Right lobe of liver (tissue), 6 donors: ENCODE measurements at regions not wholly inside any gene's neighbourhood (a gene's known extent, or its start where the extent isn't known, plus 50 kb on each side); places are given as distances from the start of the nearest gene placed in this dataset.

Source experiments
- ATAC-seq, 4 donors: fragments of 200-7000 bp; cut with Tn5 transposase; one replicate each; pipeline ENCODE4 v1.9.1; 2020; ENCODE audit warnings: mild to moderate bottlenecking in 4 of 4, moderate library complexity in 4 of 4
- DNase-seq, 3 donors: peaks; one replicate each; pipeline ENCODE4 v3.0.0-alpha.2; 2020
- H3K27ac ChIP-seq, 3 donors: fragments of 200-600 bp; one replicate each; pipeline ENCODE4 v1.8.0; 2022
- H3K27me3 ChIP-seq, 2 donors: fragments of 200-600 bp; one replicate each; pipeline ENCODE4 v1.8.0; 2022
- H3K36me3 ChIP-seq, 4 donors: fragments of 200-600 bp; sonication (generic) in 1 of 4; one replicate each; pipeline versions ENCODE4 v1.5.1 to v1.8.0; 2017 to 2022; ENCODE audit warnings: control low read depth in 1 of 4
- H3K4me1 ChIP-seq, 4 donors: fragments of 200-600 bp; sonication (generic) in 1 of 4; one replicate each; pipeline versions ENCODE4 v1.5.1 to v1.8.0; 2017 to 2022; ENCODE audit warnings: control low read depth in 1 of 4
- H3K4me3 ChIP-seq, 3 donors: fragments of 200-600 bp; one replicate each; pipeline ENCODE4 v1.8.0; 2022
- H3K9me3 ChIP-seq, 4 donors: fragments of 200-600 bp; sonication (generic) in 1 of 4; one replicate each; pipeline versions ENCODE4 v1.5.1 to v1.8.0; 2017 to 2022; ENCODE audit warnings: control low read depth in 1 of 4
- POLR2A ChIP-seq: fragments of 450-650 bp; IDR thresholded peaks from one replicate; pipeline ENCODE4 v1.6.1; 2017; ENCODE audit warnings: antibody characterized with exemption, mild to moderate bottlenecking
- WGBS: methylation state at CpG from one replicate; pipeline ENCODE4 v1.1.6; 2018; ENCODE audit warnings: low coverage, low lambda C conversion rate; ENCODE audit not compliant: insufficient coverage; ENCODE audit errors: missing lambda C conversion rate; 5-methylcytosine and 5-hydroxymethylcytosine counted together
- intact Hi-C, 2 donors: fragments of 100-400 bp; cut with DNase I; formaldehyde crosslinking; loops; one replicate each; pipeline versions ENCODE4 v1.11.2 to v1.14.1; 2022
- TF ChIP-seq, protein P1 (sequence below), 4 donors: fragments of 200-600 bp in 3 of 4; fragments of 450-650 bp in 1 of 4; IDR thresholded peaks; one replicate each; pipeline versions ENCODE4 v1.5.1 to v1.8.0; 2016 to 2022; ENCODE audit warnings: antibody characterized with exemption in 4 of 4, mild to moderate bottlenecking in 2 of 4
- donor health status: DM: no; HTN: yes; CAD: no.
- donor health status: DM: no; HTN: no; CAD: no.
- donor health status: DM: no; HTN: no; CAD: no.
- donor health status: DM: no; HTN: yes; CAD: no.
- donor health status: DM: no; HTN: yes; CAD: no.

DNA sequence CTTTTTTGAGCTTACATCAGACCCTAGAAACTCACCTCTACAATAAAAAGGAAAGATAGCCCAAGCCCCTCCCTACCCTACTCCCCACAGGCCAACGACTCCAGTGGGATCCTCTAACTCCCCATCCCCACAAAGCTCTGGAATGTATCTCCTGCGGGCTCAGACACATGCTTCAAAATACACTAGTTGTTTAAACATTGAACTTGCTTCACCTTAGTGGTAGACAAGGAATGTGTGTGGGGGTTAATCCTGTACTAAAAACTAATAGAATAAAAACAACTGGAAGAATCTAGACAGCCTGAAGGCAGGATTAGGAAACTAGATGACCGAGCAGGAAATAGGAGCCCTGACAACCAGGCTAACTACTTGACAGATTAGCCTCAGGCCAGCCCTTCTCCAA is 211.5 kb downstream of the SUCLG1 start:
- intact Hi-C loops: no loop called here
- ATAC-seq (no peak), DNase-seq (no peak)
- Histone ChIP-seq H3K4me1 (no peaks in the 10 kb centered on the region), H3K9me3 (no peaks in the 10 kb centered on the region), H3K27me3 (no peaks in the 10 kb centered on the region), H3K4me3 (no peak overlapping the region), H3K36me3 (no peaks in the 10 kb centered on the region), H3K27ac (no peak overlapping the region)
- 40% methylated on average over 3 of the region's 3 CpGs for WGBS
- no peak for TF ChIP-seq POLR2A
- TF ChIP-seq, protein P1, sequence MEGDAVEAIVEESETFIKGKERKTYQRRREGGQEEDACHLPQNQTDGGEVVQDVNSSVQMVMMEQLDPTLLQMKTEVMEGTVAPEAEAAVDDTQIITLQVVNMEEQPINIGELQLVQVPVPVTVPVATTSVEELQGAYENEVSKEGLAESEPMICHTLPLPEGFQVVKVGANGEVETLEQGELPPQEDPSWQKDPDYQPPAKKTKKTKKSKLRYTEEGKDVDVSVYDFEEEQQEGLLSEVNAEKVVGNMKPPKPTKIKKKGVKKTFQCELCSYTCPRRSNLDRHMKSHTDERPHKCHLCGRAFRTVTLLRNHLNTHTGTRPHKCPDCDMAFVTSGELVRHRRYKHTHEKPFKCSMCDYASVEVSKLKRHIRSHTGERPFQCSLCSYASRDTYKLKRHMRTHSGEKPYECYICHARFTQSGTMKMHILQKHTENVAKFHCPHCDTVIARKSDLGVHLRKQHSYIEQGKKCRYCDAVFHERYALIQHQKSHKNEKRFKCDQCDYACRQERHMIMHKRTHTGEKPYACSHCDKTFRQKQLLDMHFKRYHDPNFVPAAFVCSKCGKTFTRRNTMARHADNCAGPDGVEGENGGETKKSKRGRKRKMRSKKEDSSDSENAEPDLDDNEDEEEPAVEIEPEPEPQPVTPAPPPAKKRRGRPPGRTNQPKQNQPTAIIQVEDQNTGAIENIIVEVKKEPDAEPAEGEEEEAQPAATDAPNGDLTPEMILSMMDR (IDR thresholded peaks at IDR 0.05): no peak

GRCh38 chr2:84243788-84244733 is 215.0 kb downstream of the SUCLG1 start:
- no peak for ATAC-seq
- no peak overlapping the region for H3K27ac ChIP-seq
- no peaks in the 10 kb centered on the region for H3K4me1 ChIP-seq
- no peak for TF ChIP-seq POLR2A
- TF ChIP-seq, protein P1 (IDR thresholded peaks at IDR 0.05): no peak
- no peaks in the 10 kb centered on the region for H3K36me3 ChIP-seq
- no peak for DNase-seq
- no peaks in the 10 kb centered on the region for H3K9me3 ChIP-seq
- H3K4me3 ChIP-seq: no peak overlapping the region
- WGBS: 70% methylated on average over 9 of the region's 9 CpGs
- no peaks in the 10 kb centered on the region for H3K27me3 ChIP-seq
- intact Hi-C loops: no loop called here

DNA sequence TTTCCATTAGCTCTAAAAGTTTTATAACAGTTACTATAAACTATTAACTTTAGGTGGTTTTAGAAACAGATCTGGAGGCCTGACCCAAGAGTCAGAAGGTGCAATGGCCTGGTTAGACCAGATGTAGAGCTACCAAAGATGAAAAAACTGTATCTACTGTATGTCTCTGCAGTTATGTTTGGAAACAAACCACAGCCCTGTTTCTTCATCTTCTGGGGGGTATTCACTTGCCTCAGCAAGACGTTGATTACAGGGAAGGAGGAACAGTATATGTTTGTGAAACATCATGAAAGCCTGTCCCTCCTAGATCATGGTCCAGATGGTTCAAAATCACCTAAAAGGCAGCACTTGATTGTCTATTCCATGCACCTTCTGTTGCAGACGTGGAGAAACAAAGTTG is 220.2 kb downstream of the SUCLG1 start:
- Histone ChIP-seq H3K27ac (no peak overlapping the region), H3K4me1 (no peaks in the 10 kb centered on the region), H3K4me3 (no peak overlapping the region), H3K27me3 (no peaks in the 10 kb centered on the region), H3K9me3 (no peaks in the 10 kb centered on the region), H3K36me3 (no peaks in the 10 kb centered on the region)
- ATAC-seq (no peak), DNase-seq (no peak)
- intact Hi-C loops: no loop called here
- WGBS: 26% methylated on average over 2 of the region's 2 CpGs
- TF ChIP-seq, protein P1 (IDR thresholded peaks at IDR 0.05): no peak
- TF ChIP-seq POLR2A: no peak

GRCh38 chr2:84236288-84236687 is 222.8 kb downstream of the SUCLG1 start:
- no peak for DNase-seq
- Histone ChIP-seq H3K27me3 (no peaks in the 10 kb centered on the region), H3K36me3 (no peaks in the 10 kb centered on the region), H3K4me3 (no peak overlapping the region), H3K9me3 (no peaks in the 10 kb centered on the region), H3K4me1 (no peaks in the 10 kb centered on the region), H3K27ac (no peak overlapping the region)
- 76% methylated on average over 7 of the region's 7 CpGs for WGBS
- no peak for TF ChIP-seq POLR2A
- TF ChIP-seq, protein P1 (IDR thresholded peaks at IDR 0.05): no peak
- no peak for ATAC-seq
- intact Hi-C loops: no loop called here
